RWPE2 (cell line): ENCODE measurements at regions not wholly inside any gene's neighbourhood (a gene's known extent, or its start where the extent isn't known, plus 50 kb on each side); places are given as distances from the start of the nearest gene placed in this dataset.

Source experiments
- ATAC-seq: fragments of 200-7000 bp; cut with Tn5 transposase; 3 replicates; pipeline ENCODE4 v1.9.1; 2021; ENCODE audit warnings: low read depth
- DNase-seq: peaks from one replicate; pipeline ENCODE4 v3.0.0-alpha.2; 2020; ENCODE audit warnings: low spot score
- H3K27ac ChIP-seq: fragments of 450-650 bp; 2 replicates; pipeline ENCODE4 v1.5.1; 2017; ENCODE audit warnings: mild to moderate bottlenecking; ENCODE audit not compliant: poor library complexity, severe bottlenecking
- H3K27me3 ChIP-seq: fragments of 250-450 bp; sonication (Bioruptor Pico); 2 replicates; pipeline ENCODE4 v1.5.1; 2021; ENCODE audit warnings: mild to moderate bottlenecking, moderate library complexity; ENCODE audit not compliant: insufficient read depth, poor library complexity, severe bottlenecking
- H3K36me3 ChIP-seq: fragments of 250-450 bp; sonication (Bioruptor Pico); 2 replicates; pipeline ENCODE4 v1.5.1; 2020; ENCODE audit warnings: low read depth, mild to moderate bottlenecking, moderate library complexity
- H3K4me1 ChIP-seq: fragments of 250-450 bp; sonication (Bioruptor Pico); 2 replicates; pipeline ENCODE4 v1.5.1; 2021; ENCODE audit warnings: mild to moderate bottlenecking, moderate library complexity; ENCODE audit not compliant: insufficient read depth, poor library complexity, severe bottlenecking
- H3K4me3 ChIP-seq: fragments of 250-450 bp; sonication (Bioruptor Pico); 2 replicates; pipeline ENCODE4 v1.5.1; 2021; ENCODE audit warnings: mild to moderate bottlenecking, moderate library complexity; ENCODE audit not compliant: severe bottlenecking
- H3K9me3 ChIP-seq: fragments of 250-450 bp; sonication (Bioruptor Pico); 2 replicates; pipeline ENCODE4 v1.5.1; 2021; ENCODE audit warnings: mild to moderate bottlenecking, moderate library complexity; ENCODE audit not compliant: severe bottlenecking
- TF ChIP-seq, protein P1 (sequence below): fragments of 450-650 bp; IDR thresholded peaks from one replicate; pipeline ENCODE4 v1.5.1; 2017; ENCODE audit warnings: mild to moderate bottlenecking, moderate library complexity; ENCODE audit not compliant: poor library complexity, severe bottlenecking

DNA sequence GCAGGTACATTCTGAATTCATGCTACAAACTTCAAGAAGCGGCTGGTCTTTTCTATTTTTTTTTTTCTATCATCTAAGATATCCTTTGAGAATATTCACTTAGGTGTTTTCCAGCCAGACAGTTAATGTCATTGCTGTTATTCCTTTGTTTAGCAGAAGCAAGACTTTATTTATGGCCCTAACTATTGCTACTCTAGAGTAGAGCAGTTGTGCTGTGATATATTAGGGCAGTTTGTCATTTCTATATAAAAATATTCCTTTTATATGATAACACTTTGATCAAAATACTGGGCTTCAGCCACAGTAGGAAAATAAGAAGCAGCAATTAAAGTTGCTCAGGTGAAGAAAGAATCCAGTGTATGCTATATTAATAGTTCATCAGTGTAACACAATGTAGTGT is 959.3 kb downstream of the NCAM2 start:
- ATAC-seq (no peak), DNase-seq (no peak)
- Histone ChIP-seq H3K4me1 (no peaks in the 10 kb centered on the region), H3K27ac (no peak overlapping the region), H3K36me3 (no peaks in the 10 kb centered on the region), H3K9me3 (no peaks in the 10 kb centered on the region), H3K4me3 (no peak overlapping the region), H3K27me3 (peaks cover 15% of the 10 kb centered on the region)
- TF ChIP-seq, protein P1, sequence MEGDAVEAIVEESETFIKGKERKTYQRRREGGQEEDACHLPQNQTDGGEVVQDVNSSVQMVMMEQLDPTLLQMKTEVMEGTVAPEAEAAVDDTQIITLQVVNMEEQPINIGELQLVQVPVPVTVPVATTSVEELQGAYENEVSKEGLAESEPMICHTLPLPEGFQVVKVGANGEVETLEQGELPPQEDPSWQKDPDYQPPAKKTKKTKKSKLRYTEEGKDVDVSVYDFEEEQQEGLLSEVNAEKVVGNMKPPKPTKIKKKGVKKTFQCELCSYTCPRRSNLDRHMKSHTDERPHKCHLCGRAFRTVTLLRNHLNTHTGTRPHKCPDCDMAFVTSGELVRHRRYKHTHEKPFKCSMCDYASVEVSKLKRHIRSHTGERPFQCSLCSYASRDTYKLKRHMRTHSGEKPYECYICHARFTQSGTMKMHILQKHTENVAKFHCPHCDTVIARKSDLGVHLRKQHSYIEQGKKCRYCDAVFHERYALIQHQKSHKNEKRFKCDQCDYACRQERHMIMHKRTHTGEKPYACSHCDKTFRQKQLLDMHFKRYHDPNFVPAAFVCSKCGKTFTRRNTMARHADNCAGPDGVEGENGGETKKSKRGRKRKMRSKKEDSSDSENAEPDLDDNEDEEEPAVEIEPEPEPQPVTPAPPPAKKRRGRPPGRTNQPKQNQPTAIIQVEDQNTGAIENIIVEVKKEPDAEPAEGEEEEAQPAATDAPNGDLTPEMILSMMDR: no peak

- Histone ChIP-seq H3K36me3 (no peaks in the 10 kb centered on the region), H3K27ac (no peak overlapping the region), H3K9me3 (no peaks in the 10 kb centered on the region), H3K4me1 (no peaks in the 10 kb centered on the region), H3K4me3 (no peak overlapping the region), H3K27me3 (no peaks in the 10 kb centered on the region)
- ATAC-seq (no peak), DNase-seq (no peak)
- TF ChIP-seq, protein P1: no peak
These were observed 965.7 kb downstream of the NCAM2 start for GRCh38 chr21:21963911-21964310.

GRCh38 chr21:21968810-21969209 is 970.6 kb downstream of the NCAM2 start:
- TF ChIP-seq, protein P1: no peak
- DNase-seq (no peak), ATAC-seq (no peak)
- no peaks in the 10 kb centered on the region for H3K4me1 ChIP-seq
- no peaks in the 10 kb centered on the region for H3K9me3 ChIP-seq
- H3K4me3 ChIP-seq: no peak overlapping the region
- peaks cover 3% of the 10 kb centered on the region for H3K27me3 ChIP-seq
- H3K27ac ChIP-seq: no peak overlapping the region
- no peaks in the 10 kb centered on the region for H3K36me3 ChIP-seq

DNA sequence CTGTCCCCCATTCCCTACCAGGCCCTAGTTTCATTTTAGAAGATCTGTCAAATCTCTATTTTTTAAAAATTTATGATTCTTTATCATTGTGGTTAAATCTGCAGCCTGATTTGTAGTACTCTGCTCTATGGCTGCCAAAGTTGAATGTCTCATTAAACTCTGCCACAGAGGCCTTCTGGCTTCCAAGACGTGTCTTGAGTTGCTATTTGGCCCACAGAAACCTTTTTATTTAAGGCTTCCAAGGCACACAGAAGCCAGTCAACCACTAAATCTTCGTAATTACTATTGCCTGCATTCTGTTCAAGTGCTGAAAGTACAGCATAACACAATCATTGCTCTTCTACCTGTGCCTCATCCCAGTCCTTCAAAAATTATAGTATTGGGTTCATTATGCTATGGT is 971.0 kb downstream of the NCAM2 start:
- DNase-seq (no peak), ATAC-seq (no peak)
- no peaks in the 10 kb centered on the region for H3K36me3 ChIP-seq
- TF ChIP-seq, protein P1: no peak
- H3K27ac ChIP-seq: no peak overlapping the region
- peaks cover 3% of the 10 kb centered on the region for H3K27me3 ChIP-seq
- no peaks in the 10 kb centered on the region for H3K4me1 ChIP-seq
- no peak overlapping the region for H3K4me3 ChIP-seq
- H3K9me3 ChIP-seq: no peaks in the 10 kb centered on the region

GRCh38 chr21:21971384-21971783 is 973.2 kb downstream of the NCAM2 start:
- H3K4me3 ChIP-seq: no peak overlapping the region
- no peak overlapping the region for H3K27ac ChIP-seq
- TF ChIP-seq, protein P1: no peak
- no peak for ATAC-seq
- H3K27me3 ChIP-seq: peaks cover 3% of the 10 kb centered on the region
- no peaks in the 10 kb centered on the region for H3K4me1 ChIP-seq
- no peak for DNase-seq
- H3K36me3 ChIP-seq: no peaks in the 10 kb centered on the region
- no peaks in the 10 kb centered on the region for H3K9me3 ChIP-seq
